Upper lobe of left lung (tissue), 6 donors: ENCODE measurements at regions not wholly inside any gene's neighbourhood (a gene's known extent, or its start where the extent isn't known, plus 50 kb on each side); places are given as distances from the start of the nearest gene placed in this dataset.
A peak's percentile ranks its signal among the peaks of the same experiment; 100 is the strongest.
"Not testable (repeated sequence)": the region's sequence is repeated elsewhere in the genome, so short reads cannot be mapped to it uniquely, and the experiment has no call there.

Experiments
- ATAC-seq, 2 donors: fragments of 200-7000 bp; cut with Tn5 transposase; one replicate each; pipeline ENCODE4 v1.9.1; 2022; ENCODE audit warnings: mild to moderate bottlenecking in 2 of 2, moderate library complexity in 2 of 2; ENCODE audit not compliant: low FRiP score in 2 of 2
- DNase-seq, 2 donors: peaks; one replicate each; pipeline ENCODE4 v3.0.0-alpha.2; 2019 to 2020
- H3K27ac ChIP-seq, 4 donors: fragments of 200-600 bp; sonication (generic); one replicate each; pipeline ENCODE4 v1.5.1; 2016 to 2019
- H3K27me3 ChIP-seq, 4 donors: fragments of 200-600 bp; sonication (generic); one replicate each; pipeline ENCODE4 v1.5.1; 2017 to 2019
- H3K36me3 ChIP-seq, 4 donors: fragments of 200-600 bp; sonication (generic); one replicate each; pipeline ENCODE4 v1.5.1; 2016 to 2019
- H3K4me1 ChIP-seq, 4 donors: fragments of 200-600 bp; sonication (generic); one replicate each; pipeline ENCODE4 v1.5.1; 2018 to 2019
- H3K4me3 ChIP-seq, 4 donors: fragments of 200-600 bp; sonication (generic); one replicate each; pipeline ENCODE4 v1.5.1; 2017 to 2019; ENCODE audit warnings: mild to moderate bottlenecking in 2 of 4, moderate library complexity in 1 of 4
- H3K9me3 ChIP-seq, 4 donors: fragments of 200-600 bp; sonication (generic); one replicate each; pipeline ENCODE4 v1.5.1; 2018 to 2019
- CTCF ChIP-seq, 6 experiments: fragments of 450-650 bp in 4 of 6; fragments of 200-600 bp in 2 of 6; sonication (generic) in 2 of 6; IDR thresholded peaks; one replicate each; pipeline ENCODE4 v1.5.1; 2016 to 2019; ENCODE audit warnings: antibody characterized with exemption in 6 of 6
- EP300 ChIP-seq, 4 donors: sonication (generic); formaldehyde crosslinking; IDR thresholded peaks; one replicate each; pipeline ENCODE4 v1.5.1; 2017; ENCODE audit warnings: antibody characterized with exemption in 4 of 4, control low read depth in 2 of 4
- POLR2A ChIP-seq, 4 donors: fragments of 450-650 bp; IDR thresholded peaks; one replicate each; pipeline ENCODE4 v1.5.1; 2016 to 2017; ENCODE audit warnings: antibody characterized with exemption in 4 of 4, mild to moderate bottlenecking in 2 of 4
- POLR2AphosphoS5 ChIP-seq, 2 donors: sonication (generic); formaldehyde crosslinking; IDR thresholded peaks; one replicate each; pipeline ENCODE4 v1.5.1; 2017; ENCODE audit warnings: antibody characterized with exemption in 2 of 2
- WGBS, 2 donors: methylation state at CpG; one replicate each; pipeline ENCODE4 v1.1.5; 2017 to 2018; 5-methylcytosine and 5-hydroxymethylcytosine counted together
- donor health status: DM: no; HTN: no; CAD: no; lungs with moderate emphysema.
- donor health status: DM: no; HTN: yes; CAD: no; lungs with severe emphysema.

- no peaks in the 10 kb centered on the region for H3K36me3 ChIP-seq
- no peak for DNase-seq
- no peak for ATAC-seq
- H3K4me3 ChIP-seq = no peak overlapping the region
- no peak overlapping the region for H3K27ac ChIP-seq
- no peaks in the 10 kb centered on the region for H3K4me1 ChIP-seq
- WGBS, 2 donors = 82 to 85% methylated on average over 1 of the region's 1 CpG
- H3K9me3 ChIP-seq = peaks cover 0 to 11% (median 7%) of the 10 kb centered on the region in 4 donors
- TF ChIP-seq POLR2AphosphoS5 (IDR thresholded peaks at IDR 0.05) = no peak
- no peak for TF ChIP-seq EP300 (IDR thresholded peaks at IDR 0.05)
- no peak for TF ChIP-seq CTCF (IDR thresholded peaks at IDR 0.05)
- TF ChIP-seq POLR2A (IDR thresholded peaks at IDR 0.05) = no peak
- no peaks in the 10 kb centered on the region for H3K27me3 ChIP-seq
These were observed 54.1 kb downstream of the FOXG1 start for GRCh38 chr14:28820677-28821076.

GRCh38 chr14:28821993-28822392, 55.4 kb downstream of the FOXG1 start:
- TF ChIP-seq POLR2A (IDR thresholded peaks at IDR 0.05) = no peak
- TF ChIP-seq CTCF (IDR thresholded peaks at IDR 0.05) = no peak
- no peak for TF ChIP-seq EP300 (IDR thresholded peaks at IDR 0.05)
- no peak for TF ChIP-seq POLR2AphosphoS5 (IDR thresholded peaks at IDR 0.05)
- Histone ChIP-seq H3K4me3 (no peak overlapping the region), H3K27me3 (no peaks in the 10 kb centered on the region), H3K36me3 (no peaks in the 10 kb centered on the region), H3K27ac (no peak overlapping the region), H3K9me3 (peaks cover 0 to 11% (median 7%) of the 10 kb centered on the region in 4 donors), H3K4me1 (no peaks in the 10 kb centered on the region)
- ATAC-seq (no peak), DNase-seq (no peak)

GRCh38 chr14:28823245-28823644, 56.7 kb downstream of the FOXG1 start:
- Histone ChIP-seq H3K4me3 (no peak overlapping the region), H3K4me1 (no peaks in the 10 kb centered on the region), H3K27ac (no peak overlapping the region), H3K27me3 (no peaks in the 10 kb centered on the region), H3K9me3 (peaks cover 0 to 11% (median 7%) of the 10 kb centered on the region in 4 donors), H3K36me3 (no peaks in the 10 kb centered on the region)
- WGBS, 2 donors = 86 to 96% methylated on average over 1 of the region's 1 CpG
- TF ChIP-seq POLR2AphosphoS5 (IDR thresholded peaks at IDR 0.05) = no peak
- TF ChIP-seq CTCF (IDR thresholded peaks at IDR 0.05) = no peak
- no peak for TF ChIP-seq EP300 (IDR thresholded peaks at IDR 0.05)
- no peak for TF ChIP-seq POLR2A (IDR thresholded peaks at IDR 0.05)
- ATAC-seq = no peak
- DNase-seq = no peak

GRCh38 chr14:28830115-28830534, 63.5 kb downstream of the FOXG1 start:
- no peak overlapping the region for H3K4me3 ChIP-seq
- no peaks in the 10 kb centered on the region for H3K4me1 ChIP-seq
- no peaks in the 10 kb centered on the region for H3K27me3 ChIP-seq
- H3K27ac ChIP-seq = no peak overlapping the region
- 95 to 96% methylated on average over 20 to 22 of the region's 22 CpGs for WGBS, 2 donors
- peak in 1 of 2 donors; percentile 42 for DNase-seq
- no peak for TF ChIP-seq POLR2A (IDR thresholded peaks at IDR 0.05)
- no peak for TF ChIP-seq CTCF (IDR thresholded peaks at IDR 0.05)
- TF ChIP-seq POLR2AphosphoS5 (IDR thresholded peaks at IDR 0.05) = no peak
- no peak for TF ChIP-seq EP300 (IDR thresholded peaks at IDR 0.05)
- H3K9me3 ChIP-seq = no peaks in the 10 kb centered on the region
- no peak for ATAC-seq
- no peaks in the 10 kb centered on the region for H3K36me3 ChIP-seq

GRCh38 chr14:28831126-28831525, 64.5 kb downstream of the FOXG1 start:
- DNase-seq = no peak
- Histone ChIP-seq H3K4me3 (no peak overlapping the region), H3K36me3 (no peaks in the 10 kb centered on the region), H3K4me1 (no peaks in the 10 kb centered on the region), H3K9me3 (no peaks in the 10 kb centered on the region), H3K27ac (no peak overlapping the region), H3K27me3 (no peaks in the 10 kb centered on the region)
- TF ChIP-seq EP300 (IDR thresholded peaks at IDR 0.05) = no peak
- no peak for TF ChIP-seq CTCF (IDR thresholded peaks at IDR 0.05)
- no peak for TF ChIP-seq POLR2A (IDR thresholded peaks at IDR 0.05)
- TF ChIP-seq POLR2AphosphoS5 (IDR thresholded peaks at IDR 0.05) = no peak
- WGBS, 2 donors = 68 to 70% methylated on average over 3 of the region's 3 CpGs
- ATAC-seq = no peak

GRCh38 chr14:28842569-28842968, 76.0 kb downstream of the FOXG1 start:
- 68 to 88% methylated on average over 4 to 5 of the region's 5 CpGs for WGBS, 2 donors

More at GRCh38 chr14:28842569-28842968, 76.0 kb downstream of the FOXG1 start:
- not testable (repeated sequence) for H3K36me3 ChIP-seq, H3K4me3 ChIP-seq, H3K27me3 ChIP-seq, DNase-seq, H3K27ac ChIP-seq, H3K4me1 ChIP-seq, ATAC-seq, H3K9me3 ChIP-seq
